SK-N-SH (cell line): ENCODE measurements at regions not wholly inside any gene's neighbourhood (a gene's known extent, or its start where the extent isn't known, plus 50 kb on each side); places are given as distances from the start of the nearest gene placed in this dataset.

ENCODE experiments used
- JUND ChIP-seq: IDR thresholded peaks from 2 replicates; pipeline ENCODE4 v1.4.0; 2012
- MAX ChIP-seq: IDR thresholded peaks from 2 replicates; pipeline ENCODE4 v1.4.0; 2012; ENCODE audit warnings: low read depth
- TF ChIP-seq, protein P1 (sequence below): fragments of 200-600 bp; sonication (generic); IDR thresholded peaks from 2 replicates; pipeline ENCODE4 v1.6.1; 2017; ENCODE audit warnings: antibody characterized with exemption, mild to moderate bottlenecking, moderate library complexity

DNA sequence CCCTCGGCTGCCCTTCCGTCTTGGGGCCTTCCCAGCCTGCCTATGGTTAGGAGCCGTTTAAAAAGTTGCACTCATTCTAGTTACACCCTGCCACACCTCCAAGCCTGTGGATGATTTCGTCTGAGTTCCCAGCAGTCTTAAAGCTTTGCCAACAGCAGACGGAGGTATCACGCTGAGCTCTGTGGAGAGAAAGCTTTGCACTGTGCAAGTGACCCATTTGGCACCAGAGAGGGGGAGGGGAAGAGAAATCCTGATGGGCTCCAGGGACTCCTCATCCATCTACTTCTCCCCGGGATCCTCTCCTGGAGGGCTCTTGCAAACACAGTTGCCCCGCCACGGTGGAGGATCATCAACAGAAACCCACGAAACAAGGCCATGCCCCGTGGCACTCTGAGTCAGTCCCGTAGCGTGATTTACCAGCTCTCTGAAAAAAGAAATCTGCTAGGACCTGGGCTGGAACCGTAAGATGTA, 98.8 kb upstream of the CITED2 start:
- TF ChIP-seq, protein P1, sequence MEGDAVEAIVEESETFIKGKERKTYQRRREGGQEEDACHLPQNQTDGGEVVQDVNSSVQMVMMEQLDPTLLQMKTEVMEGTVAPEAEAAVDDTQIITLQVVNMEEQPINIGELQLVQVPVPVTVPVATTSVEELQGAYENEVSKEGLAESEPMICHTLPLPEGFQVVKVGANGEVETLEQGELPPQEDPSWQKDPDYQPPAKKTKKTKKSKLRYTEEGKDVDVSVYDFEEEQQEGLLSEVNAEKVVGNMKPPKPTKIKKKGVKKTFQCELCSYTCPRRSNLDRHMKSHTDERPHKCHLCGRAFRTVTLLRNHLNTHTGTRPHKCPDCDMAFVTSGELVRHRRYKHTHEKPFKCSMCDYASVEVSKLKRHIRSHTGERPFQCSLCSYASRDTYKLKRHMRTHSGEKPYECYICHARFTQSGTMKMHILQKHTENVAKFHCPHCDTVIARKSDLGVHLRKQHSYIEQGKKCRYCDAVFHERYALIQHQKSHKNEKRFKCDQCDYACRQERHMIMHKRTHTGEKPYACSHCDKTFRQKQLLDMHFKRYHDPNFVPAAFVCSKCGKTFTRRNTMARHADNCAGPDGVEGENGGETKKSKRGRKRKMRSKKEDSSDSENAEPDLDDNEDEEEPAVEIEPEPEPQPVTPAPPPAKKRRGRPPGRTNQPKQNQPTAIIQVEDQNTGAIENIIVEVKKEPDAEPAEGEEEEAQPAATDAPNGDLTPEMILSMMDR = no peak
- no peak for TF ChIP-seq MAX
- no peak for TF ChIP-seq JUND
